Dermis blood vessel endothelial cell (primary cell): ENCODE measurements at regions not wholly inside any gene's neighbourhood (a gene's known extent, or its start where the extent isn't known, plus 50 kb on each side); places are given as distances from the start of the nearest gene placed in this dataset.

Experiments
- DNase-seq: peaks from one replicate; pipeline ENCODE4 v3.0.0; 2010

- no peak for DNase-seq
These were observed 173.4 kb upstream of the BMP4 start for GRCh38 chr14:54129850-54130640.

- DNase-seq = no peak
These were observed 175.9 kb upstream of the BMP4 start for GRCh38 chr14:54132496-54132895.

GRCh38 chr14:54133896-54134295, 177.3 kb upstream of the BMP4 start:
- no peak for DNase-seq

GRCh38 chr14:54135804-54136280, 179.2 kb upstream of the BMP4 start:
- no peak for DNase-seq

- DNase-seq = no peak
These were observed 180.4 kb upstream of the BMP4 start for GRCh38 chr14:54136894-54137613.

- DNase-seq = no peak
These were observed 181.0 kb upstream of the BMP4 start for GRCh38 chr14:54137614-54137961.

- no peak for DNase-seq
These were observed 181.4 kb upstream of the BMP4 start for GRCh38 chr14:54138024-54138353.

- no peak for DNase-seq
These were observed 181.9 kb upstream of the BMP4 start for GRCh38 chr14:54138354-54139038.

- DNase-seq = no peak
These were observed 183.9 kb upstream of the BMP4 start for GRCh38 chr14:54140551-54140950.

GRCh38 chr14:54146601-54147000, 190.0 kb upstream of the BMP4 start:
- DNase-seq = peak; percentile 54

- DNase-seq = peak; percentile 93
These were observed 190.7 kb upstream of the BMP4 start for GRCh38 chr14:54147282-54147681.

GRCh38 chr14:54147758-54148157, 191.1 kb upstream of the BMP4 start:
- peak; percentile 3 for DNase-seq

GRCh38 chr14:54148251-54148650, 191.6 kb upstream of the BMP4 start:
- DNase-seq = peak; percentile 38

GRCh38 chr14:54152351-54152750, 195.7 kb upstream of the BMP4 start:
- no peak for DNase-seq

GRCh38 chr14:54166049-54166950, 209.7 kb upstream of the BMP4 start:
- peak; percentile 39 for DNase-seq

- no peak for DNase-seq
These were observed 211.9 kb upstream of the BMP4 start for GRCh38 chr14:54168489-54168888.

GRCh38 chr14:54169254-54169924, 212.8 kb upstream of the BMP4 start:
- DNase-seq = peak; percentile 90

- DNase-seq = no peak
These were observed 213.7 kb upstream of the BMP4 start for GRCh38 chr14:54170301-54170700.

- DNase-seq = no peak
These were observed 215.5 kb upstream of the BMP4 start for GRCh38 chr14:54172114-54172513.

GRCh38 chr14:54172562-54172961, 215.9 kb upstream of the BMP4 start:
- DNase-seq = no peak

GRCh38 chr14:54173802-54174201, 217.2 kb upstream of the BMP4 start:
- DNase-seq = peak; percentile 82

- peak; percentile 40 for DNase-seq
These were observed 217.8 kb upstream of the BMP4 start for GRCh38 chr14:54174457-54174856.
